ENCODE measurements at regions not wholly inside any gene's neighbourhood (a gene's known extent, or its start where the extent isn't known, plus 50 kb on each side); places are given as distances from the start of the nearest gene placed in this dataset.

DNA sequence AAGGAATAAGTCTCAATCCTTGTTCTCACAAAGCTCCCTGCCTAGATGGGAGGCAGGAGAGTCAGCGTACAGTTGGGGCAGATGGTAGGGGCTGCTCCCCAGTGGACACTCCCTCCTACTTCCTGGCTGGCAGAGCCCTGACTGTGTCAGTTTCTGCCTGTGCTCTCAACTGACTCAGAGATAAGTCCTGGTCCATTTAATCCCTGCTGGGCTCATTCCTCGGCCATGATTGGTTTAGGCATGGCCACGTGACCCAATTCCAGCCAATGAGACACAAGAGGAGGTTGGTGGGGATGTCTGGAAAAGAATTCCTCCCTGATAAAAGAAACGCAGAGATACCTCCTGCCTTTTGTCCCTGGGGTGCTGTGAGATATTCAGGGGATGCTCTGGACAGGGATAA lies 118.1 kb upstream of the SLC6A11 start:
- Histone ChIP-seq H3K36me3 (ENCODE audit: insufficient read depth, low read length) (no peaks in the 10 kb centered on the region), H3K79me2 (ENCODE audit: insufficient read depth, low read length) (no peaks in the 10 kb centered on the region), H2AFZ (ENCODE audit: low read length) (no peak overlapping the region), H4K20me1 (ENCODE audit: insufficient read depth, low read length) (no peaks in the 10 kb centered on the region), H3K9me2 (ENCODE audit: low read depth, low read length) (no peaks in the 10 kb centered on the region), H3K4me2 (ENCODE audit: low read length) (no peak overlapping the region), H3K9ac (ENCODE audit: low read length) (no peak overlapping the region), H3K27ac (ENCODE audit: low read depth, low read length, poor library complexity, severe bottlenecking) (no peak overlapping the region), H3K4me1 (ENCODE audit: insufficient read depth, low read length, severe bottlenecking) (no peaks in the 10 kb centered on the region), H3K4me3 (ENCODE audit: low read depth, low read length, poor library complexity, severe bottlenecking) (no peak overlapping the region), H3K27me3 (ENCODE audit: insufficient read depth, low read length) (no peaks in the 10 kb centered on the region), H3F3A (ENCODE audit: insufficient read depth, low read length) (no peaks in the 10 kb centered on the region), H3K9me3 (ENCODE audit: low read length) (no peaks in the 10 kb centered on the region)
- TF ChIP-seq EZH2 (IDR thresholded peaks at IDR 0.05; ENCODE audit: borderline replicate concordance, low read length): no peak
- TF ChIP-seq CTCF (IDR thresholded peaks at IDR 0.05; ENCODE audit: low read length): no peak

DNA sequence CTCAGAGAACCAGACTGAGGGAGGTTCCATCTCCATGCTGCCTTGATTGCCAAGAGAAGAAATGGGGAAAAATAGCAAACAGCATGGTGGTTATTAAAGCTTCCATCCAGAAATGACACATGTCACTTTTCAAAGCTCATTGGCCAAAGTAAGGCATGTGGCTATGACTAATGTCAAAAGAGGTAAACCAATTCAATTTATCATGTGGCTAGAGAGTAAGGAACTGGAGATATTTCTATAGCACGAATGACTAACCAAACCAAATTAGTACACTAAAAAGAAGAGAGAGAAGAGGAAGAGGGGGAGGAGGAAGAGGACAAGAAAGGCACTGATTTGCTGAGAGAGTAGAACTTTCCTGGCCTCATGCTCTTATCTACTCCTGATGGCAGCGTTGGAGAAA lies 115.2 kb upstream of the SLC6A11 start:
- Histone ChIP-seq H3K27ac (ENCODE audit: low read depth, low read length, poor library complexity, severe bottlenecking) (no peak overlapping the region), H3K36me3 (ENCODE audit: insufficient read depth, low read length) (no peaks in the 10 kb centered on the region), H3F3A (ENCODE audit: insufficient read depth, low read length) (no peaks in the 10 kb centered on the region), H4K20me1 (ENCODE audit: insufficient read depth, low read length) (no peaks in the 10 kb centered on the region), H3K9me2 (ENCODE audit: low read depth, low read length) (no peaks in the 10 kb centered on the region), H3K27me3 (ENCODE audit: insufficient read depth, low read length) (no peaks in the 10 kb centered on the region), H2AFZ (ENCODE audit: low read length) (no peak overlapping the region), H3K4me3 (ENCODE audit: low read depth, low read length, poor library complexity, severe bottlenecking) (no peak overlapping the region), H3K9ac (ENCODE audit: low read length) (no peak overlapping the region), H3K79me2 (ENCODE audit: insufficient read depth, low read length) (no peaks in the 10 kb centered on the region), H3K4me2 (ENCODE audit: low read length) (no peak overlapping the region), H3K4me1 (ENCODE audit: insufficient read depth, low read length, severe bottlenecking) (no peaks in the 10 kb centered on the region), H3K9me3 (ENCODE audit: low read length) (no peaks in the 10 kb centered on the region)
- TF ChIP-seq EZH2 (IDR thresholded peaks at IDR 0.05; ENCODE audit: borderline replicate concordance, low read length): no peak
- no peak for TF ChIP-seq CTCF (IDR thresholded peaks at IDR 0.05; ENCODE audit: low read length)

- Histone ChIP-seq H3K27me3 (ENCODE audit: insufficient read depth, low read length) (no peaks in the 10 kb centered on the region), H3K79me2 (ENCODE audit: insufficient read depth, low read length) (no peaks in the 10 kb centered on the region), H3K36me3 (ENCODE audit: insufficient read depth, low read length) (no peaks in the 10 kb centered on the region), H2AFZ (ENCODE audit: low read length) (no peak overlapping the region), H3K9me2 (ENCODE audit: low read depth, low read length) (no peaks in the 10 kb centered on the region), H3K9me3 (ENCODE audit: low read length) (no peaks in the 10 kb centered on the region), H3K4me2 (ENCODE audit: low read length) (no peak overlapping the region), H3K27ac (ENCODE audit: low read depth, low read length, poor library complexity, severe bottlenecking) (no peak overlapping the region), H3F3A (ENCODE audit: insufficient read depth, low read length) (no peaks in the 10 kb centered on the region), H3K9ac (ENCODE audit: low read length) (no peak overlapping the region), H3K4me1 (ENCODE audit: insufficient read depth, low read length, severe bottlenecking) (no peaks in the 10 kb centered on the region), H3K4me3 (ENCODE audit: low read depth, low read length, poor library complexity, severe bottlenecking) (no peak overlapping the region), H4K20me1 (ENCODE audit: insufficient read depth, low read length) (no peaks in the 10 kb centered on the region)
- TF ChIP-seq EZH2 (IDR thresholded peaks at IDR 0.05; ENCODE audit: borderline replicate concordance, low read length) (no peak), CTCF (IDR thresholded peaks at IDR 0.05; ENCODE audit: low read length) (no peak)
Measured at GRCh38 chr3:10702961-10703740, 112.9 kb upstream of the SLC6A11 start.

Measured in OCI-LY1 (cell line).